Upper lobe of right lung (tissue), 1 donor: ENCODE measurements at regions not wholly inside any gene's neighbourhood (a gene's known extent, or its start where the extent isn't known, plus 50 kb on each side); places are given as distances from the start of the nearest gene placed in this dataset.

ENCODE experiments used
- ATAC-seq: fragments of 200-7000 bp; cut with Tn5 transposase; one replicate; pipeline ENCODE4 v1.9.1; 2020; ENCODE audit warnings: mild to moderate bottlenecking, moderate library complexity
- DNase-seq: peaks from one replicate; pipeline ENCODE4 v3.0.0-alpha.2; 2020
- H3K27ac ChIP-seq: fragments of 200-600 bp; one replicate; pipeline ENCODE4 v1.8.0; 2022
- H3K27me3 ChIP-seq: fragments of 200-600 bp; one replicate; pipeline ENCODE4 v1.8.0; 2022; ENCODE audit warnings: mild to moderate bottlenecking
- H3K36me3 ChIP-seq: fragments of 200-600 bp; one replicate; pipeline ENCODE4 v1.8.0; 2022
- H3K4me1 ChIP-seq: fragments of 200-600 bp; one replicate; pipeline ENCODE4 v1.8.0; 2022
- H3K4me3 ChIP-seq: fragments of 200-600 bp; one replicate; pipeline ENCODE4 v1.8.0; 2022; ENCODE audit warnings: mild to moderate bottlenecking
- H3K9me3 ChIP-seq: fragments of 200-600 bp; one replicate; pipeline ENCODE4 v1.8.0; 2022
- intact Hi-C: fragments of 100-400 bp; cut with DNase I; formaldehyde crosslinking; loops from one replicate; pipeline ENCODE4 v1.11.0; 2022
- TF ChIP-seq, protein P1 (sequence below): fragments of 200-600 bp; IDR thresholded peaks from one replicate; pipeline ENCODE4 v1.8.0; 2022; ENCODE audit warnings: antibody characterized with exemption
- donor health status: DM: no; HTN: yes; CAD: no; lungs with severe emphysema.

- intact Hi-C loops = no loop called here
- no peaks in the 10 kb centered on the region for H3K9me3 ChIP-seq
- DNase-seq (no peak), ATAC-seq (no peak)
- no peaks in the 10 kb centered on the region for H3K36me3 ChIP-seq
- H3K4me1 ChIP-seq = no peaks in the 10 kb centered on the region
- no peak overlapping the region for H3K27ac ChIP-seq
- no peak overlapping the region for H3K4me3 ChIP-seq
- no peaks in the 10 kb centered on the region for H3K27me3 ChIP-seq
- TF ChIP-seq, protein P1, sequence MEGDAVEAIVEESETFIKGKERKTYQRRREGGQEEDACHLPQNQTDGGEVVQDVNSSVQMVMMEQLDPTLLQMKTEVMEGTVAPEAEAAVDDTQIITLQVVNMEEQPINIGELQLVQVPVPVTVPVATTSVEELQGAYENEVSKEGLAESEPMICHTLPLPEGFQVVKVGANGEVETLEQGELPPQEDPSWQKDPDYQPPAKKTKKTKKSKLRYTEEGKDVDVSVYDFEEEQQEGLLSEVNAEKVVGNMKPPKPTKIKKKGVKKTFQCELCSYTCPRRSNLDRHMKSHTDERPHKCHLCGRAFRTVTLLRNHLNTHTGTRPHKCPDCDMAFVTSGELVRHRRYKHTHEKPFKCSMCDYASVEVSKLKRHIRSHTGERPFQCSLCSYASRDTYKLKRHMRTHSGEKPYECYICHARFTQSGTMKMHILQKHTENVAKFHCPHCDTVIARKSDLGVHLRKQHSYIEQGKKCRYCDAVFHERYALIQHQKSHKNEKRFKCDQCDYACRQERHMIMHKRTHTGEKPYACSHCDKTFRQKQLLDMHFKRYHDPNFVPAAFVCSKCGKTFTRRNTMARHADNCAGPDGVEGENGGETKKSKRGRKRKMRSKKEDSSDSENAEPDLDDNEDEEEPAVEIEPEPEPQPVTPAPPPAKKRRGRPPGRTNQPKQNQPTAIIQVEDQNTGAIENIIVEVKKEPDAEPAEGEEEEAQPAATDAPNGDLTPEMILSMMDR = no peak
These were observed 350.8 kb upstream of the IGFBP7 start for GRCh38 chr4:57460967-57461366.

DNA sequence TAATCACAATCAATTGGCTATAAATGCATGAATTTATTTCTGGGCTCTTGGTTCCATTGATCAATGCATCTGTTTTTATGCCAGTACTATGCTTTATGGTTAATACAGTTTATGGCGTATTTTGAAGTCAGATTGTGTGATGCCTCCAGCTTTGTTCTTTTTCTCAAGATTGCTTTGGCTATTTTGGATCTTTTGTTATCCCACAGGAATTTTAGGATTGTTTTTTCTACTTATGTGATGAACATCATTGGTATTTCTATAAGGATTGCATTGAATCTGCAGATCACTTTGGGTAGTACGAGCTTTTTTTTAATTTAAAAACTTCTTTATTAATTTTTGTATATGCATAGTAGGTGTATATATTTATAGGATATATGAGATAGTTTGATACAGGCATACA is 338.7 kb upstream of the IGFBP7 start:
- Histone ChIP-seq H3K4me3 (no peak overlapping the region), H3K4me1 (no peaks in the 10 kb centered on the region), H3K27ac (no peak overlapping the region), H3K9me3 (no peaks in the 10 kb centered on the region), H3K36me3 (no peaks in the 10 kb centered on the region), H3K27me3 (no peaks in the 10 kb centered on the region)
- DNase-seq = no peak
- intact Hi-C loops = no loop called here
- TF ChIP-seq, protein P1 = no peak
- ATAC-seq = no peak

DNA sequence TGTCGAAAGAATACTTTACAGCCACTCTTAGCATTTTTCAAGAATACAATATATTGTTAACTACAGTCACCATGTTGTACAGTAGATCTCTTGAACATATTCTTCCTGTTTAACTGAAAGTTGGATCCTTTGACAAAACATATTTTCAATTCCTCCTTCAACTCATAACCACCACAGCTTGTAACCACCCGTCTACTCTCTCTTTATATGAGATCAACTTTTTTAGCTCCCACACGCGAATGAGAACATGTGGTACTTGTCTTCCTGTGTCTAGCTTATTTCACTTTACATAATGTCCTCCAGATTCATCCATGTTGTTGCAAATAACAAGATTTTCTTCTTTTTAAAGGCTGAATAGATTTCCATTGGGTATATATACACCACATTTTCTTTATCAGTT is 338.3 kb upstream of the IGFBP7 start:
- ATAC-seq = no peak
- DNase-seq = no peak
- H3K4me1 ChIP-seq = no peaks in the 10 kb centered on the region
- TF ChIP-seq, protein P1 = no peak
- no peaks in the 10 kb centered on the region for H3K36me3 ChIP-seq
- no peaks in the 10 kb centered on the region for H3K9me3 ChIP-seq
- H3K27me3 ChIP-seq = no peaks in the 10 kb centered on the region
- intact Hi-C loops = no loop called here
- no peak overlapping the region for H3K27ac ChIP-seq
- no peak overlapping the region for H3K4me3 ChIP-seq

GRCh38 chr4:57446266-57446665 is 336.1 kb upstream of the IGFBP7 start:
- H3K4me3 ChIP-seq = no peak overlapping the region
- no peak for DNase-seq
- TF ChIP-seq, protein P1 = no peak
- no peaks in the 10 kb centered on the region for H3K9me3 ChIP-seq
- H3K27ac ChIP-seq = no peak overlapping the region
- intact Hi-C loops = no loop called here
- no peak for ATAC-seq
- H3K4me1 ChIP-seq = no peaks in the 10 kb centered on the region
- no peaks in the 10 kb centered on the region for H3K27me3 ChIP-seq
- H3K36me3 ChIP-seq = no peaks in the 10 kb centered on the region

DNA sequence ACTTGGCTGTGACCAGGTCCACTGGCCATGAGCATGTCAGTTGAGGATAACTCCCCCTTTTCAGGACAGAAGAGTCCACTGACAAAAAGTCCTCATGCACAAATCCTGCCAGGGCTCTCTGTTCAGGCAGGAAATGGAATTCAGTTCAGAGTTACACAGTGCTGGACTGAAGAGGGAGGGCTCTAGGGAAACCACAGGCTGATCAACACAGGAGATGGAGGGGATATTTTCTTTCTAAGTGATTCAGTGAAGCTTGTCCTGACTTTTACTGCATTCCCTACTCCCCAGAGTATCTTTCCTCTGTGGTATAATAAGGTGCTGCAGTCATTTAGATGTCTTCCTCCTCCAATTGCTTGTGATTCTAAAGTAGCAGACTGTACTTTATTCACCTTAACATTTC is 335.5 kb upstream of the IGFBP7 start:
- intact Hi-C loops = no loop called here
- Histone ChIP-seq H3K36me3 (no peaks in the 10 kb centered on the region), H3K9me3 (no peaks in the 10 kb centered on the region), H3K27me3 (no peaks in the 10 kb centered on the region), H3K27ac (no peak overlapping the region), H3K4me3 (no peak overlapping the region), H3K4me1 (no peaks in the 10 kb centered on the region)
- no peak for DNase-seq
- no peak for ATAC-seq
- TF ChIP-seq, protein P1 = no peak

GRCh38 chr4:57444671-57445070 is 334.5 kb upstream of the IGFBP7 start:
- intact Hi-C loops = no loop called here
- Histone ChIP-seq H3K4me1 (no peaks in the 10 kb centered on the region), H3K27ac (no peak overlapping the region), H3K36me3 (no peaks in the 10 kb centered on the region), H3K27me3 (no peaks in the 10 kb centered on the region), H3K4me3 (no peak overlapping the region), H3K9me3 (no peaks in the 10 kb centered on the region)
- TF ChIP-seq, protein P1 = no peak
- DNase-seq = no peak
- ATAC-seq = no peak
